ENCODE measurements at regions not wholly inside any gene's neighbourhood (a gene's known extent, or its start where the extent isn't known, plus 50 kb on each side); places are given as distances from the start of the nearest gene placed in this dataset.

GRCh38 chr3:43872901-43873300 is 182.2 kb downstream of the ABHD5 start:
- TF ChIP-seq CTCF (conservative IDR thresholded peaks at IDR 0.05; ENCODE audit: low read depth in 2 of 2) (no peak), POLR2AphosphoS5 (IDR thresholded peaks at IDR 0.05; ENCODE audit: low read depth) (no peak), REST (IDR thresholded peaks at IDR 0.05; ENCODE audit: unreplicated experiment) (no peak), NANOG (IDR thresholded peaks at IDR 0.05; ENCODE audit: borderline replicate concordance) (no peak), ZNF114 (CRISPR knock-in tag; IDR thresholded peaks at IDR 0.05) (no peak), EZH2 (IDR thresholded peaks at IDR 0.05; ENCODE audit: low read depth, unreplicated experiment) (no peak), EZH2phosphoT487 (IDR thresholded peaks at IDR 0.05; ENCODE audit: unreplicated experiment) (no peak), ZNF331 (CRISPR knock-in tag; IDR thresholded peaks at IDR 0.05; ENCODE audit: low read depth) (no peak)
